ENCODE measurements at regions not wholly inside any gene's neighbourhood (a gene's known extent, or its start where the extent isn't known, plus 50 kb on each side); places are given as distances from the start of the nearest gene placed in this dataset.

GRCh38 chr6:139632840-139633239 lies 258.4 kb upstream of the CITED2 start:
- TF ChIP-seq EZH2 (IDR thresholded peaks at IDR 0.05; ENCODE audit: insufficient read depth, poor library complexity, severe bottlenecking) (no peak), EZH2phosphoT487 (IDR thresholded peaks at IDR 0.05; ENCODE audit: insufficient read depth, low read depth) (no peak)

All from GM23248 (cell line).